Activated CD8-positive, alpha-beta T cell treated with anti-CD3 and anti-CD28 coated beads for 36 hours (primary cell): ENCODE measurements at regions not wholly inside any gene's neighbourhood (a gene's known extent, or its start where the extent isn't known, plus 50 kb on each side); places are given as distances from the start of the nearest gene placed in this dataset.

Experiments
- ATAC-seq: fragments of 200-7000 bp; cut with Tn5 transposase; one replicate; pipeline ENCODE4 v1.10.0; 2021; ENCODE audit warnings: mild to moderate bottlenecking, moderate library complexity
- CTCF ChIA-PET: fragments of 350-600 bp; sonication (Branson Sonifier 250); formaldehyde crosslinking; loops from one replicate; lab custom pipeline; 2021; ENCODE audit warnings: antibody characterized with exemption; lab: Charles Lee
- POLR2A ChIA-PET: fragments of 350-600 bp; sonication (Branson Sonifier 250); formaldehyde crosslinking; loops from one replicate; lab custom pipeline; 2021; ENCODE audit warnings: antibody characterized with exemption; lab: Charles Lee
- DNase-seq: peaks from one replicate; pipeline ENCODE4 v3.0.0-alpha.2; 2020
- H3K27ac Mint-ChIP-seq: one replicate; pipeline ENCODE4 v1.8.0; 2021; ENCODE audit warnings: mild to moderate bottlenecking, mixed read lengths
- H3K27me3 Mint-ChIP-seq: one replicate; pipeline ENCODE4 v1.8.0; 2021; ENCODE audit warnings: mixed read lengths
- H3K36me3 Mint-ChIP-seq: one replicate; pipeline ENCODE4 v1.8.0; 2021; ENCODE audit warnings: low read depth, mixed read lengths
- H3K4me1 Mint-ChIP-seq: one replicate; pipeline ENCODE4 v1.8.0; 2021; ENCODE audit warnings: low read depth, mixed read lengths
- H3K4me3 Mint-ChIP-seq: one replicate; pipeline ENCODE4 v1.8.0; 2021; ENCODE audit warnings: mild to moderate bottlenecking, moderate library complexity, mixed read lengths
- H3K9me3 Mint-ChIP-seq: one replicate; pipeline ENCODE4 v1.8.0; 2021; ENCODE audit warnings: mixed read lengths
- CTCF ChIP-seq: fragments of 200-600 bp; IDR thresholded peaks from one replicate; pipeline ENCODE4 v1.8.0; 2022; ENCODE audit warnings: antibody characterized with exemption, mild to moderate bottlenecking
- intact Hi-C: fragments of 100-400 bp; cut with micrococcal nuclease; formaldehyde crosslinking; loops from one replicate; pipeline ENCODE4 v1.10.0; 2022

DNA sequence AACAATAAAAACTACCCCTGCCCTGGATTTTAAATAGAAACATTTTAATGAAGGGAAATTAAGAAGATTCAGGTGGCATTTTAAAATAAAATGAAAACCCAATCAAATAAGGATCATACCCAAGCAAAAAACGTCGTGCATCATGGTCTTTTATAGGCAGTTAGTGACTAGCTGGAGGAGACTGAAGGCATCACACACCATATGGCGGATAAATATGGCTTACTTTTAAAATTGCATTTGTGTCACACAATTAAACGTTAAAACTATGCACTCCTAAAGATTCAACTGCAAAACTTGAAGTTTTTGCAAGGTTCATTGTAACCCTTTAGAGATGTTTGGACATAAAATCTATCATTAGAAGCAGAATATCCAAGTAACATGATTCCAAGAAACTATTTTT lies 200.1 kb upstream of the NRG3 start:
- intact Hi-C loops = no loop called here
- no peaks in the 10 kb centered on the region for H3K27me3 Mint-ChIP-seq
- no peaks in the 10 kb centered on the region for H3K4me1 Mint-ChIP-seq
- no peak overlapping the region for H3K4me3 Mint-ChIP-seq
- CTCF ChIA-PET = no interaction called here
- H3K27ac Mint-ChIP-seq = no peak overlapping the region
- POLR2A ChIA-PET = no interaction called here
- ATAC-seq (no peak), DNase-seq (no peak)
- no peaks in the 10 kb centered on the region for H3K9me3 Mint-ChIP-seq
- no peak for TF ChIP-seq CTCF
- H3K36me3 Mint-ChIP-seq = no peaks in the 10 kb centered on the region

DNA sequence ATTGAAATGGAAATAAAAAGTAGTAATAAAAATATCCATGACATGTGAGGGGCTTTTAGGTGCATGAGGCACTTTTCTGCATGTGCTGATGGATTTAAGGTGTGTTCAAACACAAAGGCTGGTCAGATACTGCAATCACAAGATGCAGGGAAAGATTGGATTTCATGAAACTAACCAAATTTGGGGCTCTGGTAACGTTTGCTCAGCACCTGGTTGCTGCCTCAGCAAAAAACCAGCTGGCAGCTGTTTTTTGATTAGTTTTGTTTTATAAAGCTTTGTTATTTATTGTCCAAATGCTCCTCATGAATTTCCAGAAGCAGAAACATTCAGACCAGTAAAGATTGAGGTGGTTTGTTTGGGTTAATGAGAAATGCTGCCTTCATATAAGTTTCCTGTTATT lies 195.7 kb upstream of the NRG3 start:
- ATAC-seq = no peak
- intact Hi-C loops = no loop called here
- Mint-ChIP-seq H3K4me3 (no peak overlapping the region), H3K27me3 (no peaks in the 10 kb centered on the region), H3K9me3 (no peaks in the 10 kb centered on the region), H3K4me1 (no peaks in the 10 kb centered on the region), H3K36me3 (no peaks in the 10 kb centered on the region), H3K27ac (no peak overlapping the region)
- TF ChIP-seq CTCF = no peak
- POLR2A ChIA-PET = interaction anchor here (0.5 kb wide), 1 partner anchor 1870 kb away, joined by 4 read pairs; no protein-coding TSS in a partner anchor
- no peak for DNase-seq
- CTCF ChIA-PET = no interaction called here

DNA sequence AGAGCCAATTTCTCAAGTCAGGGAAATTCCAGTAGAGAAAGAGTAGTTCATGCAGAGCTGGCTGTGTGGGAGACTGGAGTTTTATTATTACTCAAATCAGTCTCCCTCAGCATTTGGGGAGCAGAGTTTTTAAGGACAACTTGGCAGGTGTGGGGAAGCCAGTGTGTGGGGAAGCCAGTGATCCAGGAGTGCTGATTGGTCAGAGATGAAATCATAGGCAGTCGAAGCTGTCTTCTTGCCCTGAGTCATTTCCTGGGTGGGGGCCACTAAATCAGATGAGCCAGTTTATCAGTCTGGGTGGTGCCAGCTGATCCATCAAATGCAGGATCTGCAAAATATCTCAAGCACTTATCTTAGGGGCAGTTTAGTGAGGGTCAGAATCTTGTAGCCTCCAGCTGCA lies 194.6 kb upstream of the NRG3 start:
- H3K27ac Mint-ChIP-seq = no peak overlapping the region
- H3K27me3 Mint-ChIP-seq = no peaks in the 10 kb centered on the region
- intact Hi-C loops = no loop called here
- CTCF ChIA-PET = no interaction called here
- DNase-seq (peak; percentile 3), ATAC-seq (no peak)
- no peaks in the 10 kb centered on the region for H3K9me3 Mint-ChIP-seq
- no peak for TF ChIP-seq CTCF
- no peaks in the 10 kb centered on the region for H3K4me1 Mint-ChIP-seq
- no peak overlapping the region for H3K4me3 Mint-ChIP-seq
- POLR2A ChIA-PET = no interaction called here
- no peaks in the 10 kb centered on the region for H3K36me3 Mint-ChIP-seq

GRCh38 chr10:81688459-81688858 lies 186.5 kb upstream of the NRG3 start:
- Mint-ChIP-seq H3K4me3 (no peak overlapping the region), H3K27me3 (no peaks in the 10 kb centered on the region), H3K27ac (no peak overlapping the region), H3K9me3 (peaks cover 4% of the 10 kb centered on the region), H3K36me3 (no peaks in the 10 kb centered on the region), H3K4me1 (no peaks in the 10 kb centered on the region)
- ATAC-seq = no peak
- no peak for DNase-seq
- CTCF ChIA-PET = no interaction called here
- POLR2A ChIA-PET = no interaction called here
- no peak for TF ChIP-seq CTCF
- intact Hi-C loops = no loop called here

DNA sequence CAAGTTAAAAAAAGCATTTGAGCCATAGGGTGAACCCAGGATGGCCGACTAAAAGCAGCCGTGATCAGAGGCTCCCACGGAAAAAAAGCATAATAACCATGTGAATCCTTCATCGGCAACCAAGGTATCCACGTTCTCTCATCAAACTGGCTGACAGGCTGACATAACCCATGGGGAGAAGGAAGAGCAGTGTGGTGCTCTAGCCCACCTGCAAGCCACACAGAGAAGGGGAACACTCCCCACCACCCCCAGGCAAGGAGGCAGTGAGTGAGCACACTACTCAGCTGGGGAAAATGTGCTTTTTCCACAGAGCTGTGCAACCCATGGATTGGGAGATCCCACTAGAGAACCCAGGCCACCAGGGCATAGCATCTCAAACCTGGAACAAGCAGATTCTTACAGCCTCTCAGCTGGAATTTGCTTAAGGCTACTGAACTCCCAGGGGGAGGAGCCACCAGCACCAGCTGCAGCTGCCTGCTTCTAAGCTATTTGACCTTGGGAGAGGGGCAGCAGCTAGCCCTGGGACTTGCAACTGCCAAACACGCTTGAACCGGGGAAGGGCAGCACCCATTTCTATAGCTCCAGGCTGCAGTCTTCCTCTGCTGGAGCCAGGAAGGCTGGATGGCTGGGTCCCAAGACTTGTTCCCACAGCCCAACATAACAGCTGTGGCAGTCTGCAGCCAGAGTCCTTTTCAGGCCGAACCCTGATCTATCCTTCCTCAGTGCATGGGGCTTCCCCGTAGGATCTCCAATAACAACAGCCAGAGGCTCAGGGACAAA lies 178.2 kb upstream of the NRG3 start:
- H3K4me1 Mint-ChIP-seq = no peaks in the 10 kb centered on the region
- no peak overlapping the region for H3K27ac Mint-ChIP-seq
- no peaks in the 10 kb centered on the region for H3K27me3 Mint-ChIP-seq
- no peak for ATAC-seq
- H3K36me3 Mint-ChIP-seq = no peaks in the 10 kb centered on the region
- ChIA-PET POLR2A (no interaction called here), CTCF (no interaction called here)
- no peak overlapping the region for H3K4me3 Mint-ChIP-seq
- DNase-seq = no peak
- no peak for TF ChIP-seq CTCF
- H3K9me3 Mint-ChIP-seq = peaks cover 21% of the 10 kb centered on the region
- intact Hi-C loops = no loop called here
